ENCODE measurements at regions not wholly inside any gene's neighbourhood (a gene's known extent, or its start where the extent isn't known, plus 50 kb on each side); places are given as distances from the start of the nearest gene placed in this dataset.

- no peak overlapping the region for H3K4me3 Mint-ChIP-seq
- H3K9me3 Mint-ChIP-seq, result peaks cover 18% of the 10 kb centered on the region
- H3K36me3 Mint-ChIP-seq, result no peaks in the 10 kb centered on the region
- no peaks in the 10 kb centered on the region for H3K27me3 Mint-ChIP-seq
- H3K27ac Mint-ChIP-seq, result no peak overlapping the region
- H3K4me1 Mint-ChIP-seq, result no peaks in the 10 kb centered on the region
Observed at GRCh38 chr10:76711222-76711997, 926.2 kb downstream of the KCNMA1 start.

- peaks cover 17% of the 10 kb centered on the region for H3K9me3 Mint-ChIP-seq
- H3K36me3 Mint-ChIP-seq, result no peaks in the 10 kb centered on the region
- H3K4me3 Mint-ChIP-seq, result no peak overlapping the region
- H3K4me1 Mint-ChIP-seq, result no peaks in the 10 kb centered on the region
- H3K27ac Mint-ChIP-seq, result no peak overlapping the region
- no peaks in the 10 kb centered on the region for H3K27me3 Mint-ChIP-seq
Observed at GRCh38 chr10:76700241-76700640, 937.4 kb downstream of the KCNMA1 start.

DNA sequence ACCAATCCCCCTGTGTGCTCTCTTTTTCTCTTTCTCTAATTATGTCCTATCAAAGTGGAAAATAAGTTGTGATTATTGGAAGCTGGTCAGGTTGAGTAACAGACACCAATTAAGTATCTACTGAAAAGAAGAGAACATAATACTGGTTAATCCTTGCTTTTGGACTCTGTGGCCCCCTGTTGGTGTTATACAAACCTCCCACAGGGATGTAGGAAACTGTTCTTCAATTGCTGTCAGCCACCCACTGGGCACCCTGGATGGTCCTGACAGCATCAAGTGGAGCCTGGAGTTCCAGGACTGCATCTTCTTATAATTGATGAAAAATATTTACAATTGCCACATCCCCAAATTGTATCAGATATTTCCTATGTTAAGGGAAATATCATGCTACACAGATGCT, 939.7 kb downstream of the KCNMA1 start:
- H3K9me3 Mint-ChIP-seq, result peaks cover 22% of the 10 kb centered on the region
- H3K27me3 Mint-ChIP-seq, result no peaks in the 10 kb centered on the region
- H3K4me1 Mint-ChIP-seq, result no peaks in the 10 kb centered on the region
- H3K27ac Mint-ChIP-seq, result no peak overlapping the region
- H3K4me3 Mint-ChIP-seq, result no peak overlapping the region
- H3K36me3 Mint-ChIP-seq, result no peaks in the 10 kb centered on the region

GRCh38 chr10:76695069-76695468, 942.5 kb downstream of the KCNMA1 start:
- H3K4me3 Mint-ChIP-seq, result no peak overlapping the region
- no peaks in the 10 kb centered on the region for H3K36me3 Mint-ChIP-seq
- peaks cover 15% of the 10 kb centered on the region for H3K9me3 Mint-ChIP-seq
- no peaks in the 10 kb centered on the region for H3K4me1 Mint-ChIP-seq
- H3K27ac Mint-ChIP-seq, result no peak overlapping the region
- H3K27me3 Mint-ChIP-seq, result no peaks in the 10 kb centered on the region

DNA sequence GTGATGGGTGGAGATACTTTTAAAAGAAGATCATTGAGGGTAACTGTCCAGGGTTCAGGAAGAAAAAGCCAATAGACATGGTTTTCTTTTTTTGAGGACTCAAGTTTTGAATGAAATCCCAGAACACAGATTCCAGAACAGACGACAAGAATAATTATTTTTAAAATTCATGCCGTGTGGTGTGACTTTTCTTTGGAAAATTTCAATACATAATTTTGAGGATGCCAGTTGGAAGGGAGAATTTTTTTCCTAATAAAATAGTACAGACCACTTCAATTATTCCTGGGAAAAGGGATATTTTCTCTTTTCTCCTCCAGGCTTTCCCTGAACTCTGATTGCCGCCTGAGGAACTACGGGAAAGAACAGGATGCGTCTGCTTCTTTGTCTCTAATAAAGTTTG, 951.4 kb downstream of the KCNMA1 start:
- no peak overlapping the region for H3K4me3 Mint-ChIP-seq
- H3K27ac Mint-ChIP-seq, result no peak overlapping the region
- no peaks in the 10 kb centered on the region for H3K27me3 Mint-ChIP-seq
- H3K4me1 Mint-ChIP-seq, result no peaks in the 10 kb centered on the region
- H3K36me3 Mint-ChIP-seq, result no peaks in the 10 kb centered on the region
- H3K9me3 Mint-ChIP-seq, result peaks cover 10% of the 10 kb centered on the region

- H3K36me3 Mint-ChIP-seq, result no peaks in the 10 kb centered on the region
- H3K9me3 Mint-ChIP-seq, result peaks cover 10% of the 10 kb centered on the region
- no peak overlapping the region for H3K4me3 Mint-ChIP-seq
- H3K27ac Mint-ChIP-seq, result no peak overlapping the region
- H3K4me1 Mint-ChIP-seq, result no peaks in the 10 kb centered on the region
- no peaks in the 10 kb centered on the region for H3K27me3 Mint-ChIP-seq
Observed at GRCh38 chr10:76684968-76685367, 952.6 kb downstream of the KCNMA1 start.

- Mint-ChIP-seq H3K27ac (no peak overlapping the region), H3K27me3 (no peaks in the 10 kb centered on the region), H3K4me1 (no peaks in the 10 kb centered on the region), H3K4me3 (no peak overlapping the region), H3K36me3 (no peaks in the 10 kb centered on the region), H3K9me3 (no peaks in the 10 kb centered on the region)
Observed at GRCh38 chr10:76681153-76681552, 956.5 kb downstream of the KCNMA1 start.

DNA sequence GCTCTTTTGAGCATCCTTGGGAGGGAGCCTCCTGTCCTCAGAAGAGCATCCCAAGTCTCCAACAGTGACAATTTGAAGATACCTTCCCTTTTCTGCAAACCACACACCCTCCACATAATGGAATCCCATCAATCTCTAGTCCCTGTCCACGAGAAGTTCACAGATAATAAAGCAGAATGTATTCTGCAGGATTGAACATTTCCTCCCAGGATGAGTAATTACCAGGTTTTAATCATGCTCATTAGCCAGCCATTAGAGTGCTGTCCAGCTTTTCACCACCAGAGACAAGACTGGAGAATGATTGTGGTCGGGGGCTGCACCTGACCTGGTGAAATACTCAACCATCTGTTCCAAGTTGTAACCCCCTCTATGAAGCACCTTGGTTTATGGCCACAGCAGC, 958.6 kb downstream of the KCNMA1 start:
- Mint-ChIP-seq H3K4me3 (no peak overlapping the region), H3K4me1 (no peaks in the 10 kb centered on the region), H3K9me3 (no peaks in the 10 kb centered on the region), H3K36me3 (no peaks in the 10 kb centered on the region), H3K27me3 (no peaks in the 10 kb centered on the region), H3K27ac (no peak overlapping the region)

DNA sequence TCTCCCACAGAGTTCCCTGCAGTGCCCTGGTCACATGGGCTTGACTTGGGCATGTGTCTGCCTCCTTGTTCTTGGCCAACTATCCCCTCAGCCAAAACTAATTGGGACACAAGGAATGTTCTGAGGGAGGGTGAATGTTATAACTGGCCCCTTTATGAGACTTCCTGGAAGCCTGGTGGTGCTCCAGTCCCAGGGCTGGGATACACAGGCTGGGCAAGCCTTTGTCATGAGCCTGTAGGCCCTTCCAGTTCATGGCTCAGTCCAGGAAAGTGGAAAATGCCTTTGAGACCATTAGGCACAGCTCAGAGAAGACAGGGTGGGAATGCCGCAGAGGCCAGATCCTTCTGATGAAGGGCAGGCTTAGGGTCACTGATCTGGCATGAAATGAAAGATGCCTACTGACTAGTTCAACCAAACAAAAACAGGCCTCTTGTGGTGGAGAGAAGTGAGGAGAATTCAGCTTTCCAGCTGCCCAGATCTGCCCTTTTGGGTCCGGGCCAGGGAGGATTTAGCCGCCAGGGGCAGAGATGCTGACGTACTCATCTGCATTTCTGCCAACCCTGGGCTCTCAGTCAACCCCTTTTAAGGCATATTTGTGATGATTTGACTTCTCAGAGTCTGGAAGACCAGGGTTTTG, 961.5 kb downstream of the KCNMA1 start:
- Mint-ChIP-seq H3K27ac (no peak overlapping the region), H3K36me3 (no peaks in the 10 kb centered on the region), H3K9me3 (no peaks in the 10 kb centered on the region), H3K4me3 (no peak overlapping the region), H3K27me3 (no peaks in the 10 kb centered on the region), H3K4me1 (no peaks in the 10 kb centered on the region)

DNA sequence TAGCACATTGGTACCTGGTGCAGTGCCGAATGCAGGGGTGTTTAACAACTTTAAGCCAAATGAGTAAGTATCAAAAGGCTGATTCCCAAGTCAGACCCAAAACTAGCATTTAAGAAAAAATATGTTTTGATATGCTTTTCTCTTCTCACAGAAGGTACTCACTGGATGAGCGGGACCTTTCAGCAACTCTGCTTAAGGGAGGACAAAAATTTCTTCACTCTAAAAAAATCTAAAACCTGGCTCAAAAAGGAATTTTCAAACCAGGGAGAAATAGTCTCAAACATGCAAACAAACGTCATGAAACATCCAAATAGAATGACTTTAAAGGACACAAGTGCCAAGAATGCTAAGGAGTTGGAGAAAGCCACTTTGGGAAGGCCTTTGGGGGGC, 962.1 kb downstream of the KCNMA1 start:
- no peaks in the 10 kb centered on the region for H3K9me3 Mint-ChIP-seq
- H3K36me3 Mint-ChIP-seq, result no peaks in the 10 kb centered on the region
- H3K4me3 Mint-ChIP-seq, result no peak overlapping the region
- H3K27me3 Mint-ChIP-seq, result no peaks in the 10 kb centered on the region
- H3K4me1 Mint-ChIP-seq, result no peaks in the 10 kb centered on the region
- H3K27ac Mint-ChIP-seq, result no peak overlapping the region

- Mint-ChIP-seq H3K4me3 (no peak overlapping the region), H3K36me3 (no peaks in the 10 kb centered on the region), H3K27ac (no peak overlapping the region), H3K27me3 (no peaks in the 10 kb centered on the region), H3K9me3 (no peaks in the 10 kb centered on the region), H3K4me1 (no peaks in the 10 kb centered on the region)
Observed at GRCh38 chr10:76667408-76668370, 969.9 kb downstream of the KCNMA1 start.

DNA sequence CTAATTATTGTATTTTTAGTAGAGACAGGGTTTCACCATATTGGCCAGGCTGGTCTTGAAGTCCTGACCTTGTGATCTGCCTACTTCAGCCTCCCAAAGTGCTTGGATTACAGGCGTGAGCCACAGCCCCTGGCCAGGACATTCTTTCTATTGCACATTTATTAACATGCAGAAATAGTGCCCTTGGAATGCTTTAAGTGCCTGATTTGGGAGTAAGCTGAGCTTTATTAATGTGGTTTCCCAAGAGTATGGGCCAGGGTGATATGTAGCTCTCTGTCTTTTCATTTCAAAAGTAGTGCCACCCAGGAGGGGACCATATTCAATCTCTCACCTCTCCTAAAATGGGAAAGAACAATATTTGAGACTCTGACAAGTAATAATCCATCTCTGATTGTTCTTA, 970.7 kb downstream of the KCNMA1 start:
- H3K4me3 Mint-ChIP-seq, result no peak overlapping the region
- no peaks in the 10 kb centered on the region for H3K27me3 Mint-ChIP-seq
- H3K9me3 Mint-ChIP-seq, result no peaks in the 10 kb centered on the region
- H3K36me3 Mint-ChIP-seq, result no peaks in the 10 kb centered on the region
- no peaks in the 10 kb centered on the region for H3K4me1 Mint-ChIP-seq
- H3K27ac Mint-ChIP-seq, result no peak overlapping the region

DNA sequence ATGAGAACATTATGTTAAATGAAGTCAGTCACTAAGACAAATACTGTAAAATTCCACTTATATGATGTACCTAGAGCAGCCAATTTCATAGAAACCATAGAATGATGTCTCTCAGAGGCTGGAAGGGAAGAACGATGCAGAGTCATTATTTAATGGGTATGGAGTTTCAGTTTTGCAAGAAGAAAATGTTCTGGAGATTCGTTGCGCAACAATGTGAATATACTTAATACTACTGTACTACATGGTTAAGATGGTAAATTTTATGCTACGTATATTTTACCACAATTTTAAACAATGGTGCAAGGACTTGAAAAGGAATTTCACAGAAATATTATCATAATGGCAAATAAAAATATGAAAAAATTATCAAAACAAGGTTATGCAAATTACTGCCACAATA, 972.6 kb downstream of the KCNMA1 start:
- Mint-ChIP-seq H3K27ac (no peak overlapping the region), H3K36me3 (no peaks in the 10 kb centered on the region), H3K27me3 (no peaks in the 10 kb centered on the region), H3K4me1 (no peaks in the 10 kb centered on the region), H3K4me3 (no peak overlapping the region), H3K9me3 (no peaks in the 10 kb centered on the region)

DNA sequence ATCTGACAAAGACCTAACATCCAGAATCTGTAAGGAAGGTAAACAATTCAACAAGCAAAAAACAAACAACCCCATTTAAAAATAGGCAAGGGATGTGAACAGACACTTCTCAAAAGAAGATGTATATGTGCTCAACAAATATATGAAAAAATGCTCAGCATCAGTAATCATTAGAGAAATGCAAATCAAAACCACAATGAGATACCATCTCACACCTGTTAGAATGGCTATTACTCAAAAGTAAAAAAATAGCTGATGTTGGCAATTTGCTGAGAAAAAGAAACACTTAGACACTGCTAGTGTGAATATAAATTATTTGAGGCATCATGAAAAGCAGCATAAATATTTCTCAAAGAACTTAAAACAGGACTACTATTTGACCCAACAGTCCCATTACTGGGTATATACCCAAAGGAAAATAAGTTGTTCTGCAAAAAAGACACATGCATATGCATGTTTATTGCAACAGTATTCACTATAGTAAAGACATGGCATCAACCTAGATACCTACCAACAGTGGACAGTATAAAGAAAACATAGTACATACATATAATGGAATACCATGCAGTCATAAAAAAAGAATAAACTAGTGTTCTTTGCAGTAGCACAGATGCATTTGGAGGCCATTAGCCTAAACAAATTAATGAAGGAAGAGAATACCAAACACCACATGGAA, 980.1 kb downstream of the KCNMA1 start:
- Mint-ChIP-seq H3K27ac (no peak overlapping the region), H3K4me3 (no peak overlapping the region), H3K4me1 (no peaks in the 10 kb centered on the region), H3K27me3 (no peaks in the 10 kb centered on the region), H3K9me3 (no peaks in the 10 kb centered on the region), H3K36me3 (no peaks in the 10 kb centered on the region)

DNA sequence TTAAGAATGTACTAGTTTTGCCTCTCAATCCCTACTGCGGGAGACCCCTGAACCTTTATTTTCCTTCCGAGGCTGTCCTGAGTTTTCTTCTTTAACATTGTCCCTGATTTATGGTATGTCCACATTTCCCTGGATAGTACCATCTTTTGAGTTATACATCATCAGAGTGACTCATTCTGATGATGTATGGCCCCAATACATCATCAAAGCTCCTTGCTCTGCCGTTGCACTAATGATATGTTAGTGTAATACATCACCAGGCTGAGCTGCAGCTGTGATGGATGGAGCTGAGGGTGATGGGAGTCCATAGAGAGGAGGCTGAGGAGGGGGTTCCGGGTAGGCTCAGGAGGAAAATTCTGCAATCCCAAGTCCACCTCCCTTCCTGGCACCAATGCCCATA, 986.5 kb downstream of the KCNMA1 start:
- H3K27me3 Mint-ChIP-seq, result peaks cover 2% of the 10 kb centered on the region
- H3K4me1 Mint-ChIP-seq, result no peaks in the 10 kb centered on the region
- no peak overlapping the region for H3K4me3 Mint-ChIP-seq
- H3K36me3 Mint-ChIP-seq, result no peaks in the 10 kb centered on the region
- no peaks in the 10 kb centered on the region for H3K9me3 Mint-ChIP-seq
- H3K27ac Mint-ChIP-seq, result no peak overlapping the region

Data from activated naive CD4-positive, alpha-beta T cell treated with anti-CD3 and anti-CD28 coated beads, Interleukin-2, amount 50 U/mL, for 24 hours (primary cell).